ENCODE measurements at regions not wholly inside any gene's neighbourhood (a gene's known extent, or its start where the extent isn't known, plus 50 kb on each side); places are given as distances from the start of the nearest gene placed in this dataset.

DNA sequence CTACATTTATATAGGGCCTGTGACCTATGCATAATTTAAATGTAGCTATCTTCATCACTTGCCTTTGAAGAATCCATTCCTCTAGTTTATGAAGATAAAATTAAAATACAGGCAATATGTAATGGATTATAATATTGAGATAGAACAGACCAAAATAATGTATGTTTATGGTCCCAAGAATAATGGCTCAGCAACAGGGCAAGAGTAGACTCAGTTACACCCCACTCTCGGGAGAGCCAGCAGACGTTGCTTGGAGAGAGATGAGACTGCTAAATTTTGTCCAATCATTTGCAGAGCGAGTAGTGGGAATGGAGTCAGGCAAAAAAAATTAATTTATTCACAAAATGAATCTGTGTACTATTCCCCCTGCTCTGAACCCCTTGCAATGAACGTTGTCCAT, 223.2 kb upstream of the FAT4 start:
- in situ Hi-C loops (cut with HindIII; ENCODE audit: low pct_unique_long_range_greater_than_20kb, low sequenced_read_pairs), result no loop called here
- no peak for DNase-seq (ENCODE audit: low read depth)

DNA sequence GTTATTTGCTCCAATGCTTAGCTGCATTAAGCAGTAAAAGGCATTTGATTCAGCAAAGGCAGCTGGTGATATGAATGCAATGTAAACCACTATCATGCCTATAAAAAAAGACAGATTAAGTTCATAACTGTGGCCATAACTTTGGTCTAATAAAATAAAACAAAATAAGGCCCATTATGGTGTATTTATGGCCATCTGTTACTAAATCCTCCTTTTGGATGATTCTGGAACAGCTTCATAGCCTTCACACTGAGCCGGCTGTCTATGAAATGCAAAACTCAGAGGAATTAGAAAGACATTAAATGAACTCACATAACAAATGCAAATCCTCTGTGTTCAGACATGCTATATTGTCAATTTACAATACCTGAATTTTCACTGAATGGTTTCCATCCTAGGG, 223.7 kb upstream of the FAT4 start:
- no peak for DNase-seq (ENCODE audit: low read depth)
- in situ Hi-C loops (cut with HindIII; ENCODE audit: low pct_unique_long_range_greater_than_20kb, low sequenced_read_pairs), result no loop called here

DNA sequence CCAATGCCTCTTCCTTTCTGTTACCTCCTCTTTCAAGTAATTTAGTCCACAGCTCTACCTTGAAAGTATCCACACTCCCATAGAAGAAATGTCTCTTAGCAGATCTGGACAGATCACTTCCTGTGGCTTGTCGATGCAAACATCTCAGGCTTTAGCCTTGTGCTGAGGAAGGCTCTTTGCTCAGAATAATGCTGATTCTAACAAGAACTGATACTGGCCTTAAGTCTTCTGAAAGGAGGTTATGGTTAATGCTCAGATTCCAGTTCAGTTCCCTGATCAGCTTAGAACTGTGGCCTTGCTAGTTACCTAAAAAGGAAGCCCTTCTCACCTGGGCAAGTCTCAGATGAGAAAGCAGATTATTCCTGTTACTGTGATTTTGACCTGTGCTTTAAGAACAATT, 230.1 kb upstream of the FAT4 start:
- in situ Hi-C loops (cut with HindIII; ENCODE audit: low pct_unique_long_range_greater_than_20kb, low sequenced_read_pairs), result no loop called here
- no peak for DNase-seq (ENCODE audit: low read depth)

DNA sequence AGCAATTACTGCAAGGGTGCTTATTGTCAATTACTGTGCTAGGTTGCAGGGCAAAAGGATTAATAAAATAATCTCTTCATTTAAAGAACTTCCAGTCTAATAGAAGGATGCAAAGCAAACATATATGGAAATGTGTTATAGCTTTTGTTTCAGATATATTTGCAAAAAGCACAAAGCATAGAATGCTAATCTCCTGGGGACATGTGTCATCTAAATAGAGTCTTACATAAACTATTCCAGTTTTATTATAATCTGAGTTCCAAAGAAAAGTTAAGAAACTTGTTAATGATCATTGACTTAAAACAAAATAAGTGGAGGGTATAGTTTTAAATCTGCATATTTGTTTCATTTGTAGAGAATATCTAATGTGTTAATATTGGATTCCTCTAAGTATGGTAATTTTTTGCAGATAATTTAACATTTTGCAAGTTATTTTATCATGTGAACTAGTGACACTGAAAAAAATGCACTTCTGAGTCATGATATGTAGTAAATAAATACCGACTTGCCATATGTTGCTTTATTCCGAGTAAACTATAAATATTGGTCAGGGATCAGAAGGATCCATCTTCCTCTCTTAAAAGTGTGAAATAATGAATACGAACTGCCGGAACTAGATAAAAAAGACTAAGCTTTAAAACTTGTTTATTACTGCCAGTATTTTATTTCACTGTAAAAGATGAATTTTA, 231.9 kb upstream of the FAT4 start:
- DNase-seq (ENCODE audit: low read depth), result no peak
- in situ Hi-C loops (cut with HindIII; ENCODE audit: low pct_unique_long_range_greater_than_20kb, low sequenced_read_pairs), result no loop called here

DNA sequence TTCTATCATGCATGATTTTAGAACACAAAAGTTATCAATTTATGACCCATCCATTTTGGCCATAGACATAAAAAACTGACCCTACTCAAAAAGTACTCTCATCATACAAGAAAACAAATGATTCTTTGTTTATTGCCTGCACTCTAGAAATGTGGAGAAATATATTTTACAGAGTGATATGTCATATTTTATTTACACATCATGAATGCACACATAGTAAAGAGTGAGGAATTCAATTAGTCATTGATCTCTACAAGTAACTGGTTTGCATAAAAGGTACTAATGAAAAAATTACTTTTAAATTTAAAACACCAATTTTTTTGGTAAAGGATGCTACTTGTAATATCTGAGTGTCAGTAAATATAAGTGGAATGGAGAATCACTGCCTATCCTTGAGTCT, 242.5 kb upstream of the FAT4 start:
- DNase-seq (ENCODE audit: low read depth), result no peak
- in situ Hi-C loops (cut with HindIII; ENCODE audit: low pct_unique_long_range_greater_than_20kb, low sequenced_read_pairs), result no loop called here

DNA sequence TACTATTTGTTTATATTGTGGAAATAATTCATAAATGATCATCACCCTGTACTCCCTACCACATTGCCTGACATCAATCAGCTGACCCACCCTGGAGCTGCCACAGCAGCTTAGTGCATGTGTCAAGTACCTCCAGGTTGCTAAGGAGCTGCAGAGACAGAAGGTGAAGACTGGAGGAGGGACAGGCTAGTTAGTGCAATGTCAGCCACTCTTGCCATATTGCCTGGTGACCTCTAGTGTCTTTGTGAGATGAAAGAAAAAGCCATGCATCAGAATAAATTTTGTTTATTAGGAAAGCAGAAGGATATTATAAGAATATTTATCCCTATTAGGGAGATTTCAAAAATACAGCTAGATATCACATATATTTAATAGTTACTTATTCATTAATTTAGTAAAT, 243.9 kb upstream of the FAT4 start:
- DNase-seq (ENCODE audit: low read depth), result no peak

DNA sequence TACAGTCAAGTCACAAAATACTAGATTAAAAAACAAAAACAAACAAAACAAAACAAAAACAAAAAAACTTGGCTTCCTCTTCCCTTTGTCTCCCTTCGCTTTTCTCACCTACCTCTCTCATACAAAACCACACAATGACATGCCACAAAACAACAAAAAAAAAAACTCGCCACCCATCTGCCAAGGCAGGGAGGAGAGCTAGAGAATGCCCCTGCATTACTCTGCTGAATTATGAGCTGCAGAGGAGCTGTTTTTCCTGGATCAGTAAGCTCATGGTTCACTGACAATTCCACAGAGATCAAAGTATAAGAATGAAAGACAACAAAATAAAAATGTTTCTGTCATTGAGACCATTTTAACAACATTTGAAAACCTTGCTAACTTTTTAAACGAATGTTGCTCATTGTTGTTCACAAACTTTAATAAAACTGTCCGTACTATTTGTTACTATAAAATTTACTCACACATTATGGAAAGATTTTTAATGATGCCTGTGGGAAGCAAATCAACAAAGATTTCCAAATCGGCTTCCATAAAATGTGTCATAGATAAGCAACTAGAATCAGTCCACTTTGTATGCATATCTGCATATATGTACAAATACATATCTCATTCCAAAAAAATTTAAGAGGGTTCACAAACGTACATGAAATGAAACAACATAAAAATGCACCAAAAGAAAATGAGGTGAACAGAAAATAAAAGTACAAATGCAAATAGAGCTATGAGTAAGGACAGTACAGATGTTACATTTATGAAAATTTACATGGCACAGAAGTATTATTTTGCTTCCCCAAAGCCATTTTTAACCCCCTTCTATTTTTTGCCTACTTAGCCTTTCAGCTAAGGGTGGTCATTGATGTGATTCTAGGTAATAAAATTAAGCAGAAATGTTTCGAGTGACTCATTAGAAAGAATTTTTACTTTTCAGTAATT, 252.4 kb upstream of the FAT4 start:
- in situ Hi-C loops (cut with HindIII; ENCODE audit: low pct_unique_long_range_greater_than_20kb, low sequenced_read_pairs), result no loop called here
- DNase-seq (ENCODE audit: low read depth), result no peak

More for the DNA sequence above, 243.9 kb upstream of the FAT4 start:
- in situ Hi-C loops (cut with HindIII; ENCODE audit: low pct_unique_long_range_greater_than_20kb, low sequenced_read_pairs), result no loop called here

DNA sequence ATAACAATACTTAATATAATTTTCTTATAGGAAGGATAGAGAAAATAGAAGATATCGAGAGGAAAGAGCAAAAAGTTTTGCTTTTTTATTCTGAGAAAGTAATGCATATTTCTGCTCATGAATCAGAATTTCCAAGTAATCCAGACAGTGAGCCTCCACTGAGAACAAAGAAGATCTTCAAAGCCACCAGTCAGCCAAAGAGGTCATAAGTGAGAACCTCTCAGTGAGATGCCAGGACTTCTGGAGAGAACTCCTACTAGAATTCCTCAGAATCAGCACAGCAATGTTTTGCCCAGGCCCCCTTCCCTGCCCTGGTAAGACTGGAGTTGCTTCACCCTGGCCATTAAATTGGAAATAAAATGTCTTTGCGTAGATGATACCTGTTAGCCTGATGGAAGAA, 254.4 kb upstream of the FAT4 start:
- in situ Hi-C loops (cut with HindIII; ENCODE audit: low pct_unique_long_range_greater_than_20kb, low sequenced_read_pairs), result no loop called here
- DNase-seq (ENCODE audit: low read depth), result no peak

DNA sequence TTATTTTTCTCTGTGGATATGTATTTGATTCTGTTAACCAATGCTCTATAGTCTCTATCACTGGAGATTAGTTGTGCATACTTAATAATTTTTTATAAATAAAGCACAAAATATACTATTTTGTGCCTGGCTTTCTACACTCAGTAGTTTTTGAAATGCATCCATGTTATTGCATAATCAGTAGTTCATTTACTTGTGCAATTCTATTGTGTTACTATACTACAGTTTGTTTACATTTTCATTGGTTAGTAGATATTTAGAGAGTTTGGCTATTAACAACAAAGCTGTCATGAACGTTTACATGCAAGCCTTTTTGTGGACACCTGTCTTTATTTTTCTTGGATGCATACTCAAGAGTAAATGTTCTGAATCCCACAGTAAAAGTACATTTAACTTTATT, 265.0 kb upstream of the FAT4 start:
- no peak for DNase-seq (ENCODE audit: low read depth)
- in situ Hi-C loops (cut with HindIII; ENCODE audit: low pct_unique_long_range_greater_than_20kb, low sequenced_read_pairs), result no loop called here

DNA sequence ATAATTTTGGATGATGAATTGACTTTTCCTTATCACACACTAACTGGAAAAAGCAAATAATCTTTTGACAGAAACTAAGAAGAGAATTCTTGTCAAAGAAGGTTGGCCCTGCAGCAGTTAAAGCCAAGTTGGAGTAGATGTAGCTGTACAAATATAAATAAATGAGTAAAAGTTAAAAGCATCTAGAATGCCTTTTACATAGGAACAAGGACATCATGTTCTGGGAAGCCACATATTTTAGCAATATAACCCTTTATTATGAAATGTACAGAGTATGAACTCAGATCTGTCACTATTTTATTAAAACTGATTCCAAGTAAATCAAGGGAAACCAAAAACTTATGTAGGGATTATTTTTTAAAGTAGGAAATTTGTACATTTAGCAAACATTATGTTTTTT, 269.4 kb upstream of the FAT4 start:
- in situ Hi-C loops (cut with HindIII; ENCODE audit: low pct_unique_long_range_greater_than_20kb, low sequenced_read_pairs), result no loop called here
- DNase-seq (ENCODE audit: low read depth), result no peak

DNA sequence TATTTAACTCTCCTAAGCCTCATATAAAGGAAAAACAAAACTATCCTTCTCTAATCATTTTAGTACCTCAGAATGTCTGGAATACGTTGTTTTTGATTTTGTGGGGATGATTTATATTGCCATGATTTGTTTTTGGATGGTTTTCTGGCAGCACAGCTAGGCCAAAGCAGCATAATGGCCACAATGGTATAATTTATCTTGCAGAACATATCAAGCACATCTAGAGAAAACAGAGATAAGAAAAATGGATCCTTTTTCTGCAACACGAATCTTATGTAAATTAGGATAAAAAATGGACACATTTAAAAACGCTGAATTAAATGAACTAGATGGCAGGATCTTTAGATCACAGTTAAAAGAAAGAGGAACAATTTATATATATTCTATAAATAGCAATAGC, 269.9 kb upstream of the FAT4 start:
- DNase-seq (ENCODE audit: low read depth), result no peak
- in situ Hi-C loops (cut with HindIII; ENCODE audit: low pct_unique_long_range_greater_than_20kb, low sequenced_read_pairs), result no loop called here

DNA sequence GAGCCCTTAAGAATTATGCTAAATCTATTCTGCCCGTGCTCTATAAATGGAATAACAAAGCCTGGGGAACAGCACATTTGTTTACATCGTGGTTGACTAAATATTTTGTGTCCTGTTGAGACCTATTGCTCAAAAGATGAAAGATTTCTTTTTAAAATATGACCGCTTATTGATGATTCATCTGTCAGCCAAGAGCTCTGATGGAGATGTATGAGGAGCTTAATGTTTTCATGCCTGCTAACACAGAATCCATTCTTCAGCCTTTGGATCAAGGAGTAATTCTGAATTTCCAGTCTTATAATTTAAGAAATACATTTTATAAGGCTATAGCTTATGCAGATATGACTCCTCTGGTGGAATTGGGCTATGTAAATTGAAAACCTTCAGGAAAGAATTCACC, 271.3 kb upstream of the FAT4 start:
- no peak for DNase-seq (ENCODE audit: low read depth)
- in situ Hi-C loops (cut with HindIII; ENCODE audit: low pct_unique_long_range_greater_than_20kb, low sequenced_read_pairs), result no loop called here

DNA sequence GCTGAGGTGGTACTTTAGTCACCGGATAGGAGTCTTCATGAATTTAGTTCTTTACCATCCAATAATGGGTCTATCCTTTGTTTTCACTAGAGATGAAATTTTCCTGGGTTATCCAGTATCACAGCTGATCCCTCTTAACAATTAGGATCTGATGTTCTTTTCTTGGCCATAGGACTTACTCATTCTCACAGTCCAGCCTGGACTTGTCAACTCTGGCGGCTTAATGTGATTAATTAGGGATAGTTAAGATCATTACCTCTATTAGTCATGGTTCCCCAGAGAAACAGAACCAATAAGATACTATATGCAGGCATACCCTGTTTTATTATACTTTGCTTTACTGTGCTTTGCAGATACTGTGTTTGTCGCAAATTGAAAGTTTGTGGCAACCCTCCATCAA, 272.7 kb upstream of the FAT4 start:
- in situ Hi-C loops (cut with HindIII; ENCODE audit: low pct_unique_long_range_greater_than_20kb, low sequenced_read_pairs), result no loop called here
- DNase-seq (ENCODE audit: low read depth), result no peak

DNA sequence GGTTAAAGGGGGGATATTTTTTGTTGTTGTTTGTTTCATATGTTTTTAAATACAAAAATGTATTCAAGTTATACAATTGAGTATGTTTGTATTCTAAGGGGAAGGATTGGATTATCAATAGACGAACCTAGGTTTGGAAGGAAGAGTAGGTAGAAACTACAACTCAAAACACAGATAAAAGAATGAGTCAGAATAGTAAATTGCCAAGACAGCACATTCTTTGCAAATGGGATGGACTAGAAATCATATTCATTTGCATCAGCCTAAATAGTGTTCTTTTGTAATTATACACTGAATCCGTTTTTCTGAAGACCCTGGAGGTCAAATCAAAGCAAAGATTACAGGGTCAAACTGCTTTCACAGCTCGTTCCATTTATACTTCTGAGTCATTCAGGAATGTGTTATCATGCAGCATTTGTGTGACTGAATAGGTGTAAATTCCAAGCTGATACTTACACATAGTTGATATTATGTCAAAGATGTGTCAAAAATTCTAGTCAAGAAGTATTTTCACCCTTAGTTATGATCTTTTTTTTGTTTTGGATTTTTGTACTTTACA, 273.3 kb upstream of the FAT4 start:
- in situ Hi-C loops (cut with HindIII; ENCODE audit: low pct_unique_long_range_greater_than_20kb, low sequenced_read_pairs), result no loop called here
- no peak for DNase-seq (ENCODE audit: low read depth)

DNA sequence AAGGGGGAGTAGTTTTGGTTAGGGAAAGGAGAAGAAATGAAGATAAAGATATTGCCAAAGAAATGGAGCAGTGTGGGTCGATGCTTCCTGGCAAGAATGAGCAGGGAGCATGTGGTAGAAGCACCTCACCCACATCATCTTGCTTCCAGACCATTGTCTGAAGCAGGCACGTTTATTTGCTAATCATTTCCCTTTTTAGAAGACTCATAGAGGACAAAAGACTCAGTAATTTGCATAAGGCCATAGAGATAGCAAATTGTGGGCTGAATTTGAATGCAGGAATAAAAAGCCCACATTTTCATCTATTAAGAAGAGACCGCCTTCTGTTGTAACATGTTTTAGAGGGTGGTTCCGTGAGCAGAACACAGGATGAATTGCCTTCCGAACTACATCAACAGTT, 275.2 kb upstream of the FAT4 start:
- no peak for DNase-seq (ENCODE audit: low read depth)
- in situ Hi-C loops (cut with HindIII; ENCODE audit: low pct_unique_long_range_greater_than_20kb, low sequenced_read_pairs), result no loop called here

DNA sequence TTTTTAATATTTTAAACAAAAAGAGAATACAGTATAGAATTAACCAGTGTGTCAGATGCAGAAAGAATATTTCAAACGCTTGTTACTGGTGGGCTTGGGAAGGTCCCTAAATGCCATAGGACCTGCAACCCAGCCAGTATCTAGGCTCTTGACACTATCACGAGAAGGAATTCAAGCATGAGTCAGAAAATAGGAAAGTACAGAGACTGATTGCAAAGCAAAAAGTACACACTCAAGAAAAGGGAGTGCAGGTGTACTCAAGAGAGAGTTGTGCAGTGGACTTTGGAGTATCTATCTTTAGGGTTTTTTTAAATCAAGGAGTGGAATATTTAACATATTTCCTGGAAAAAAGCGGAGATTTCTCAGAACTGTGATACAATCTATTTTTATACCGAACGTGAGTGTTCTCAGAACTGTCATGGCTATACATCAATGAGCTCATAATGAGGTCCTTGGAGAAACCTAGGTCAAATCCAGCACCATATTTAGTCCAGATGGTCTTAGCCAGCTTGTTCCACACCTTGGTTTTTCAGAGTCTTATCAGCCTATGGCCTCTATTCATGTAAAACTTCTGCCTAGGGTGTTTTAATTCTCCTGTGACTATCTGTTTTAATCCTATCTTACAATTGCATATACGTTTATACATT, 291.8 kb upstream of the FAT4 start:
- in situ Hi-C loops (cut with HindIII; ENCODE audit: low pct_unique_long_range_greater_than_20kb, low sequenced_read_pairs), result no loop called here

DNA sequence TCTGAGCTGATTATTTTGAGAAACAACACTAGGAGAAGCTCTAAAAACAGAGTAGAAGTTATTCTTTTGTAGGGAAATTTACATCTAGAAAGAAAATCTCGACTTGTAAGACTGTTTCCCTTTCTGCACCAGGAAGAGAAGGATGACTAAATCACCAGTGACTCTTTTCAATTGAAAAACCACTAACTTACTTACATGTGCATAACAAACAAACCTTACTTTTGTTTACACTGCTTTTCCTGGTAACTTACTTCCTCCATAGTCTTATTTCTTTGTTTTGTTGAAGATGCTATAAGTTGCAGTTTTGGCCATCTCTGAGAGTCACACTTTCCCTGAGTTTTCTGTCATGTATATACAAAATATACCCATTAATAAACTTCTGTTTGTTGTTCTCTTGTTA, 293.6 kb upstream of the FAT4 start:
- DNase-seq (ENCODE audit: low read depth), result no peak

More for the DNA sequence above, 291.8 kb upstream of the FAT4 start:
- DNase-seq (ENCODE audit: low read depth), result no peak

DNA sequence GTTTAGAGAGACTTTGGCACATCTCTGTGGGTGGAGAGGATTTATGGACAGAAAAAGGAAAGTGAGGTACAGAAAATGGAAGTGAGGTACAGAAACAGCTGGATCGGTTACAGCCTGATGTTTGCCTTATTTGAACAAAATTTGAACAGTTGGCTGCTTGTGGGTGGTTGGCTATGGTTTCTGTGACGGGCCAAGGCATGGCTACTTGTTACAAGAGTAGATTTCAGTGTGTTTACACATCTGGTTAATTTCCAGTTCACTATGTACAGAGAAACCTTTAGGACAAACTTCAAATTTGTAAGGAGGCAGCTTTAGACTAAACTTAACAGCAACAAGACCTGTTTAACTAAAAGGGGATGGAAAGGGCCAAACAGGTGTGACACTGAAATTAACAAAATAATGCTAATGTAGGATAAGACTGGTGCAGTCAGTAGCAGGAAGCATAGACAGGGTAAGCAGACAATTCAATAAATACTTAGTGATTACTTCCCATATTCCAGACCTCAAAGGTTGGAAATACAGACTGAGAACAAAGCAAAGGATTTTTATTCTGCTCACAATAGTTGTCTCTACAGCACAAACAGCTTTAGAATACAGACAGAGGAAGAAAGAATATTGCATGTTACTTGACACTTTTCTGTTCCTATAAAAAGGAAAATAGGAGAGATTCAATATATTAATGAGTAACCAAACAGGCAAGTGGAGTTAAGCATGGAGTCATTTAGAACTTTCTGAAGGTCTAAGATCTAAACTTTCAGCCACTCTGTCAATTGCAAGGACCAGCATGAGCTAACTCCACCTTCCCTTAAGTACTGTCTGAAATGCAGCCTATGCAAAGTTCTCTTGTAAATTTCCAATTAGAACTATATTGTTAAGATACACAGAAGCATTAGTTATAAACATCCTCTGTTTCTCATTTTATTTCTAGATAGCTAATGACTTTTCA, 294.4 kb upstream of the FAT4 start:
- no peak for DNase-seq (ENCODE audit: low read depth)
- in situ Hi-C loops (cut with HindIII; ENCODE audit: low pct_unique_long_range_greater_than_20kb, low sequenced_read_pairs), result no loop called here

More for the DNA sequence above, 293.6 kb upstream of the FAT4 start:
- in situ Hi-C loops (cut with HindIII; ENCODE audit: low pct_unique_long_range_greater_than_20kb, low sequenced_read_pairs), result no loop called here

All from Caki2 (cell line).